A549 (cell line): ENCODE measurements at regions not wholly inside any gene's neighbourhood (a gene's known extent, or its start where the extent isn't known, plus 50 kb on each side); places are given as distances from the start of the nearest gene placed in this dataset.

ENCODE experiments used
- ATAC-seq, 2 experiments: fragments of 200-7000 bp in 1 of 2; fragments of >200 bp in 1 of 2; cut with Nextera tagmentation in 1 of 2; cut with Tn5 transposase in 1 of 2; 3 replicates each; pipeline versions ENCODE4 v1.8.0 to v1.9.1; 2018 to 2020; ENCODE audit warnings: mild to moderate bottlenecking in 1 of 2, moderate library complexity in 1 of 2
- CTCF ChIA-PET: fragments of 300-600 bp; sonication (Branson Sonifier 250); formaldehyde crosslinking; extraction: SDS; loops from one replicate; lab custom pipeline; 2021; ENCODE audit warnings: antibody characterized with exemption, inconsistent platforms; lab: Yijun Ruan, JAX
- POLR2A ChIA-PET: fragments of 350-600 bp; formaldehyde crosslinking; extraction: SDS; loops from one replicate; lab custom pipeline; 2021; ENCODE audit warnings: antibody characterized with exemption, inconsistent platforms; lab: Yijun Ruan, JAX
- DNase-seq, 2 experiments: peaks; one replicate each; pipeline versions ENCODE4 v3.0.0 to v3.0.0-alpha.2; 2011 to 2016; ENCODE audit warnings: low read depth in 1 of 2, low spot score in 1 of 2
- FAIRE-seq: peaks from 2 replicates; lab custom pipeline; 2011; peaks lifted over from hg19 to GRCh38; lab: Jason Lieb, UNC
- H3K27ac ChIP-seq, 2 experiments: fragments of >200 bp; sonication (Bioruptor Twin); formaldehyde crosslinking; 3 replicates each; pipeline ENCODE4 v1.5.1; 2016 to 2017
- H3K4me1 ChIP-seq: fragments of >200 bp; sonication (Bioruptor Twin); formaldehyde crosslinking; 3 replicates; pipeline ENCODE4 v1.6.1; 2016
- H3K4me2 ChIP-seq: fragments of >200 bp; sonication (Bioruptor Twin); formaldehyde crosslinking; 3 replicates; pipeline ENCODE4 v1.6.1; 2016
- H3K4me3 ChIP-seq: fragments of >200 bp; sonication (Bioruptor Twin); formaldehyde crosslinking; 3 replicates; pipeline ENCODE4 v1.5.1; 2016
- H3K9me3 ChIP-seq: fragments of >200 bp; sonication (Bioruptor Twin); formaldehyde crosslinking; 3 replicates; pipeline ENCODE4 v1.6.1; 2016
- BHLHE40 ChIP-seq: IDR thresholded peaks from 2 replicates; pipeline ENCODE4 v1.6.1; 2012; ENCODE audit warnings: low read depth, low read length, inconsistent platforms
- FOSB ChIP-seq: fragments of 250-450 bp; sonication (Bioruptor Pico); IDR thresholded peaks from 2 replicates; pipeline ENCODE4 v1.5.0; 2020; ENCODE audit warnings: mild to moderate bottlenecking, moderate library complexity
- FOXS1 ChIP-seq: fragments of 250-450 bp; sonication (Bioruptor Pico); IDR thresholded peaks from 2 replicates; pipeline ENCODE4 v1.5.0; 2020; ENCODE audit warnings: mild to moderate bottlenecking, moderate library complexity
- GATA3 ChIP-seq: IDR thresholded peaks from 2 replicates; pipeline ENCODE4 v1.6.1; 2012; ENCODE audit warnings: borderline replicate concordance
- HOXB13 ChIP-seq: fragments of 250-450 bp; sonication (Bioruptor Pico); IDR thresholded peaks from 2 replicates; pipeline ENCODE4 v1.5.0; 2020; ENCODE audit warnings: low read depth, mild to moderate bottlenecking, moderate library complexity
- JUNB ChIP-seq: fragments of >200 bp; sonication (Bioruptor Twin); formaldehyde crosslinking; IDR thresholded peaks from 2 replicates; pipeline ENCODE4 v1.6.1; 2016
- KDM1A ChIP-seq: fragments of 200-600 bp; sonication (generic); IDR thresholded peaks from 2 replicates; pipeline ENCODE4 v1.6.1; 2016; ENCODE audit warnings: low read depth, mild to moderate bottlenecking
- KDM5A ChIP-seq: fragments of 200-600 bp; sonication (generic); IDR thresholded peaks from 2 replicates; pipeline ENCODE4 v1.6.1; 2016; ENCODE audit warnings: antibody characterized with exemption, mild to moderate bottlenecking
- POLR2A ChIP-seq: IDR thresholded peaks from 2 replicates; pipeline ENCODE4 v1.6.1; 2012; ENCODE audit warnings: mild to moderate bottlenecking, low read length
- RARB ChIP-seq: fragments of 250-450 bp; sonication (Bioruptor Pico); IDR thresholded peaks from 2 replicates; pipeline ENCODE4 v1.8.0; 2021; ENCODE audit warnings: mild to moderate bottlenecking, moderate library complexity
- SMC3 ChIP-seq: fragments of >200 bp; sonication (Bioruptor Twin); formaldehyde crosslinking; IDR thresholded peaks from 3 replicates; pipeline ENCODE4 v1.6.1; 2018; ENCODE audit warnings: inconsistent platforms
- TP53 ChIP-seq: fragments of 250-450 bp; sonication (Bioruptor Pico); IDR thresholded peaks from 2 replicates; pipeline ENCODE4 v1.5.0; 2021; ENCODE audit warnings: mild to moderate bottlenecking, moderate library complexity
- WGBS: methylation state at CpG from one replicate; pipeline ENCODE4 v1.1.6; 2017; ENCODE audit errors: missing lambda C conversion rate; 5-methylcytosine and 5-hydroxymethylcytosine counted together
- TF ChIP-seq, protein P1 (sequence below): IDR thresholded peaks from 2 replicates; pipeline ENCODE4 v1.6.1; 2012
- TF ChIP-seq, protein P2 (sequence below): IDR thresholded peaks from 2 replicates; pipeline ENCODE4 v1.6.1; 2012; ENCODE audit warnings: low read depth, borderline replicate concordance
- TF ChIP-seq, protein P3 (sequence below): fragments of 450-650 bp; IDR thresholded peaks from 2 replicates; pipeline ENCODE4 v1.6.1; 2014; ENCODE audit warnings: antibody characterized with exemption

DNA sequence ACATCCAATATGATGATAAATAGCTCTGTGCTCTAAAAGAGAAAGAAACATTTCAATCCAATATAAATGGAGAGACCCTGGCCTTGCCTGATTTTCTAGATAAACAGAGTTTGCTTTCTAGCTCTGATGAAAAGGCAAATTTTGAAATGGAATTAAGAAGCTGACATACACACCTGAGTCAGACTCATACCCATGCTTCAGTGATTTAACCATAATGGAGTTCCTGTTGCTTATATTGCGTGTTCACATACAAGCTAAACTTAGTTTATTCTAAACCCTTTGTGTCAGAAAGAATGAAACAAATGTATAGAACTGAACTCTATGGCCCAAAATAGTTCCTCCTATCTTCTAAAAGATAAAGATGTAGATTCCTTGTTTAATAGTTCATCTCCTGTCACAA, 760.8 kb upstream of the ARPP21 start:
- ChIA-PET CTCF (no interaction called here), POLR2A (no interaction called here)
- H3K9me3 ChIP-seq: no peaks in the 10 kb centered on the region
- no peak for ATAC-seq
- no peak overlapping the region for H3K4me2 ChIP-seq
- no peak for DNase-seq
- TF ChIP-seq TP53 (CRISPR knock-in tag) (no peak), FOSB (CRISPR knock-in tag) (no peak)
- TF ChIP-seq, protein P1, sequence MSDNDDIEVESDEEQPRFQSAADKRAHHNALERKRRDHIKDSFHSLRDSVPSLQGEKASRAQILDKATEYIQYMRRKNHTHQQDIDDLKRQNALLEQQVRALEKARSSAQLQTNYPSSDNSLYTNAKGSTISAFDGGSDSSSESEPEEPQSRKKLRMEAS: no peak
- TF ChIP-seq, protein P2, sequence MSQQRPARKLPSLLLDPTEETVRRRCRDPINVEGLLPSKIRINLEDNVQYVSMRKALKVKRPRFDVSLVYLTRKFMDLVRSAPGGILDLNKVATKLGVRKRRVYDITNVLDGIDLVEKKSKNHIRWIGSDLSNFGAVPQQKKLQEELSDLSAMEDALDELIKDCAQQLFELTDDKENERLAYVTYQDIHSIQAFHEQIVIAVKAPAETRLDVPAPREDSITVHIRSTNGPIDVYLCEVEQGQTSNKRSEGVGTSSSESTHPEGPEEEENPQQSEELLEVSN: no peak
- FAIRE-seq: no peak
- no peak overlapping the region for H3K27ac ChIP-seq
- H3K4me3 ChIP-seq: no peak overlapping the region
- WGBS: 44% methylated on average over 1 of the region's 1 CpG
- no peaks in the 10 kb centered on the region for H3K4me1 ChIP-seq

DNA sequence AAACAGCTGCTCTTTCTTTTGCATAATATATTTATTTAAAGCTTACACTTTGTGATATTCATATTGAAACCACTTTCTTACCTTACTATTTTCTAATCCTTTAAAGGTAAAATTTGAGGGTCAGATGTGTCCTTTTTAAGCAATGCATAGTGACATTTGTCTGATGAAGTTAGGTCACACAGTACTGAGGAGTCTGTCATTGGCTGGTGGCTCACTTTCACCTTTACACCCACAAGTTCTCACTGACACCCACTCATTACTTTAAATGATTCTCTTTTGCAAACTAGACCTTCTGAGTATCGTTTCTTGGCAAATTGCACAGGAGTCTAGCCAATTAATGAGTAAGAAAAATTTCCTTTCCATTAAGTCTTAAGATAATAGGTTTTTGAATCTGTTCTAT, 758.3 kb upstream of the ARPP21 start:
- no peak overlapping the region for H3K4me3 ChIP-seq
- H3K27ac ChIP-seq: no peak overlapping the region
- TF ChIP-seq JUNB (no peak), SMC3 (no peak)
- FAIRE-seq (no peak), DNase-seq (no peak), ATAC-seq (no peak)
- ChIA-PET POLR2A (no interaction called here), CTCF (no interaction called here)
- no peaks in the 10 kb centered on the region for H3K4me1 ChIP-seq
- no peaks in the 10 kb centered on the region for H3K9me3 ChIP-seq
- no peak overlapping the region for H3K4me2 ChIP-seq
- 5% methylated on average over 1 of the region's 1 CpG for whole genome bisulfite sequencing

DNA sequence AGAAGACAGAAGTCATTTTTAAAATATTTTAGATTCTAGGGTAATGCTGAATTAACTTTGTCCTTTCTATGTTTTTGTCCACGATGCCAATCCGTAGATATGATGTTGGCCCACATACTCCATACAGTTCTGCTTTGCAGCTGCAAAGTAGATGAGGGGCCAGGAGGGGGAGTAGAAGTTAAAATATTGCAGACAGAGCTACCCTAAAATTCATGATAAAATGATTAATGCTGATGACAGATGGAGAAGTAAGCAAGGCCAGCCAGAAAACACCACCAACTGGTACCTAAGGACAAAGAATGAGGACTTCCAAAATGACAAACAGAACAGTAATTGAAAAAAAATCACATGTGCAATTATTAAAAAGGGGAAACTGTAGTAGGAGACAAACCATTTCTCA, 756.6 kb upstream of the ARPP21 start:
- ATAC-seq: no peak
- TF ChIP-seq POLR2A: no peak
- H3K4me3 ChIP-seq: no peak overlapping the region
- H3K9me3 ChIP-seq: no peaks in the 10 kb centered on the region
- H3K4me1 ChIP-seq: no peaks in the 10 kb centered on the region
- CTCF ChIA-PET: interaction anchor here (0.7 to 0.9 kb wide), 2 partner anchors 33 to 278 kb away, joined by 3 read pairs; no protein-coding TSS in a partner anchor
- 36% methylated on average over 2 of the region's 2 CpGs for WGBS
- FAIRE-seq: no peak
- POLR2A ChIA-PET: no interaction called here
- H3K27ac ChIP-seq: no peak overlapping the region
- H3K4me2 ChIP-seq: no peak overlapping the region
- no peak for DNase-seq

DNA sequence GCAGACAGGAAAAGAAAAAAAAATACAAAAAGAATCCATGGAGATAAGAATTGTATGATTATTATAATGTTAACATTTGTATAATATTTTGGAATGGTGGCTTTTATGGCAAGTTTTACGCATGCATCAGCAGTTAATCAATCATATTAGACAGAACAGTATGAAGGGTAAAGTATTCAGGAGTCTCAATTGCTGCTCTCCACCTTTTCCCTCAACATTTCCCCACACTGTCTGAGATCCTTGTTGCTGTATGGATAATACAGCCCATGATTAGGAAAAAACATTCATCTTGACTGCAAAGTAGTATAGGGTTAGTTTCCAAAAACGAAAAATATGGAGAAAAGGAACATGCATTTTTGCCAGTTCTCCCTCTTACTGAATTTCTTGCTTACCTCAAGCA, 755.3 kb upstream of the ARPP21 start:
- ATAC-seq (no peak), FAIRE-seq (no peak), DNase-seq (no peak)
- no peak overlapping the region for H3K27ac ChIP-seq
- ChIA-PET CTCF (interaction anchor here (0.6 kb wide), 1 partner anchor 183 kb away, joined by 3 read pairs; no protein-coding TSS in a partner anchor), POLR2A (no interaction called here)
- TF ChIP-seq, protein P3, sequence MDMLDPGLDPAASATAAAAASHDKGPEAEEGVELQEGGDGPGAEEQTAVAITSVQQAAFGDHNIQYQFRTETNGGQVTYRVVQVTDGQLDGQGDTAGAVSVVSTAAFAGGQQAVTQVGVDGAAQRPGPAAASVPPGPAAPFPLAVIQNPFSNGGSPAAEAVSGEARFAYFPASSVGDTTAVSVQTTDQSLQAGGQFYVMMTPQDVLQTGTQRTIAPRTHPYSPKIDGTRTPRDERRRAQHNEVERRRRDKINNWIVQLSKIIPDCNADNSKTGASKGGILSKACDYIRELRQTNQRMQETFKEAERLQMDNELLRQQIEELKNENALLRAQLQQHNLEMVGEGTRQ: no peak
- no peaks in the 10 kb centered on the region for H3K9me3 ChIP-seq
- H3K4me2 ChIP-seq: no peak overlapping the region
- H3K4me1 ChIP-seq: no peaks in the 10 kb centered on the region
- H3K4me3 ChIP-seq: no peak overlapping the region
- WGBS: 11% methylated on average over 2 of the region's 2 CpGs

DNA sequence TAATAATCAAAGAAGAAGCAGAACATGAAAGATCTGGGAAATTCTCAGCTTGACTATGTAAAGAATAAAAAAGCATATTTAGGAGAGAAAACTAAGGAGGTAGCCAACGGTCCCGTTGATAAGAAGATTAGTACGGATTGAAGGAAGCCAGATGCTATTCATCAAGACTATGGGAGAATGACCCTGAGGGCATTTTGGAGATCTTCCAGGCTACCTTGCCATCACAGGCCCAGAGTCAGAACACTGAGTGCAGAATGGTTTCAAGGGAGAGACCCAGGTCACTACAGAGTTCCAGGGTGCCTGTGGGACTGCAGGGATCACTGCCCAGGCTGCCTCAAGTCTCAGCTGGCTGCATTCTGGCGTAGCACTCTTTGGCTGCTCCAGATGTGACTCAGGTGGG, 752.9 kb upstream of the ARPP21 start:
- CTCF ChIA-PET: interaction anchor here (0.6 kb wide), 1 partner anchor 633 kb away, joined by 3 read pairs; no protein-coding TSS in a partner anchor
- Histone ChIP-seq H3K4me2 (no peak overlapping the region), H3K27ac (no peak overlapping the region), H3K4me3 (no peak overlapping the region), H3K9me3 (no peaks in the 10 kb centered on the region), H3K4me1 (no peaks in the 10 kb centered on the region)
- ATAC-seq: no peak
- TF ChIP-seq, protein P3: no peak
- TF ChIP-seq KDM1A (no peak), BHLHE40 (no peak), HOXB13 (CRISPR knock-in tag) (no peak), RARB (CRISPR knock-in tag) (no peak), FOXS1 (CRISPR knock-in tag) (no peak), KDM5A (no peak), GATA3 (no peak)
- POLR2A ChIA-PET: no interaction called here
- WGBS: 15% methylated on average over 3 of the region's 4 CpGs
- FAIRE-seq: no peak
- no peak for DNase-seq
